ENCODE measurements at regions not wholly inside any gene's neighbourhood (a gene's known extent, or its start where the extent isn't known, plus 50 kb on each side); places are given as distances from the start of the nearest gene placed in this dataset.

- no peak for DNase-seq
Measured at GRCh38 chr3:102189956-102190723, 244.7 kb upstream of the ZPLD1 start.

GRCh38 chr3:102192575-102192974, 242.2 kb upstream of the ZPLD1 start:
- no peaks in the 10 kb centered on the region for H3K9me3 ChIP-seq
- TF ChIP-seq, protein P1, sequence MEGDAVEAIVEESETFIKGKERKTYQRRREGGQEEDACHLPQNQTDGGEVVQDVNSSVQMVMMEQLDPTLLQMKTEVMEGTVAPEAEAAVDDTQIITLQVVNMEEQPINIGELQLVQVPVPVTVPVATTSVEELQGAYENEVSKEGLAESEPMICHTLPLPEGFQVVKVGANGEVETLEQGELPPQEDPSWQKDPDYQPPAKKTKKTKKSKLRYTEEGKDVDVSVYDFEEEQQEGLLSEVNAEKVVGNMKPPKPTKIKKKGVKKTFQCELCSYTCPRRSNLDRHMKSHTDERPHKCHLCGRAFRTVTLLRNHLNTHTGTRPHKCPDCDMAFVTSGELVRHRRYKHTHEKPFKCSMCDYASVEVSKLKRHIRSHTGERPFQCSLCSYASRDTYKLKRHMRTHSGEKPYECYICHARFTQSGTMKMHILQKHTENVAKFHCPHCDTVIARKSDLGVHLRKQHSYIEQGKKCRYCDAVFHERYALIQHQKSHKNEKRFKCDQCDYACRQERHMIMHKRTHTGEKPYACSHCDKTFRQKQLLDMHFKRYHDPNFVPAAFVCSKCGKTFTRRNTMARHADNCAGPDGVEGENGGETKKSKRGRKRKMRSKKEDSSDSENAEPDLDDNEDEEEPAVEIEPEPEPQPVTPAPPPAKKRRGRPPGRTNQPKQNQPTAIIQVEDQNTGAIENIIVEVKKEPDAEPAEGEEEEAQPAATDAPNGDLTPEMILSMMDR (IDR thresholded peaks at IDR 0.05): no peak
- no peak for TF ChIP-seq POLR2A (IDR thresholded peaks at IDR 0.05)
- peaks cover 0 to 7% (median 0%) of the 10 kb centered on the region in 4 donors for H3K4me1 ChIP-seq
- no peaks in the 10 kb centered on the region for H3K27me3 ChIP-seq
- H3K27ac ChIP-seq: no peak overlapping the region
- H3K36me3 ChIP-seq: no peaks in the 10 kb centered on the region
- DNase-seq: no peak
- no peak overlapping the region for H3K4me3 ChIP-seq

More at GRCh38 chr3:102189956-102190723, 244.7 kb upstream of the ZPLD1 start:
- Histone ChIP-seq H3K9me3 (no peaks in the 10 kb centered on the region), H3K4me1 (peaks cover 0 to 5% (median 0%) of the 10 kb centered on the region in 4 donors), H3K27me3 (no peaks in the 10 kb centered on the region), H3K36me3 (no peaks in the 10 kb centered on the region), H3K4me3 (no peak overlapping the region), H3K27ac (no peak overlapping the region)
- no peak for TF ChIP-seq POLR2A (IDR thresholded peaks at IDR 0.05)
- TF ChIP-seq, protein P1 (IDR thresholded peaks at IDR 0.05): no peak

- no peak for TF ChIP-seq POLR2A (IDR thresholded peaks at IDR 0.05)
- TF ChIP-seq, protein P1 (IDR thresholded peaks at IDR 0.05): no peak
Measured at GRCh38 chr3:102193255-102193654, 241.6 kb upstream of the ZPLD1 start.

DNA sequence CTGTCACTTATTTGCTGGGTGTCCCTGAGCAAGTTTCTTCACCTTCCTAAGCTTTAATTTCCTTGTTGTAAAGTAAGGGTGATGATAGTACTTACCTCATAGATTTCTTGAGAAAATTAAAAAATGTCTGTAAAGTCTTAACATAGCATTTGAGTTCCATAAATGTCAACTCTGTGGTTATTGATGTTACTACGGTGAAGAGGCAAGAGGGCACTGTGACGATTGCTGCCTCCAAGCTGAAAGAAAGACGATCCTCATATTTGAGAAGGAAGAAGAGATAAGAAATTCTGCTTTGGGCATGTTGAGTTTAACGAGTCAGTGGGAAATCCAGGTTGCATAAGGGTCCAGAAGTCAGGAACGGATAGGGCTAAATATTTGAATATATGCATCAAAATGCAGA, 240.8 kb upstream of the ZPLD1 start:
- TF ChIP-seq, protein P1 (IDR thresholded peaks at IDR 0.05): no peak
- TF ChIP-seq POLR2A (IDR thresholded peaks at IDR 0.05): no peak
- Histone ChIP-seq H3K27me3 (no peaks in the 10 kb centered on the region), H3K9me3 (no peaks in the 10 kb centered on the region), H3K27ac (no peak overlapping the region), H3K4me3 (no peak overlapping the region), H3K36me3 (no peaks in the 10 kb centered on the region), H3K4me1 (peaks cover 0 to 7% (median 0%) of the 10 kb centered on the region in 4 donors)
- no peak for DNase-seq

More at GRCh38 chr3:102193255-102193654, 241.6 kb upstream of the ZPLD1 start:
- no peaks in the 10 kb centered on the region for H3K9me3 ChIP-seq
- no peaks in the 10 kb centered on the region for H3K36me3 ChIP-seq
- H3K4me3 ChIP-seq: no peak overlapping the region
- no peak overlapping the region for H3K27ac ChIP-seq
- H3K4me1 ChIP-seq: peaks cover 0 to 7% (median 0%) of the 10 kb centered on the region in 4 donors
- no peaks in the 10 kb centered on the region for H3K27me3 ChIP-seq
- no peak for DNase-seq

GRCh38 chr3:102194760-102195159, 240.1 kb upstream of the ZPLD1 start:
- Histone ChIP-seq H3K9me3 (no peaks in the 10 kb centered on the region), H3K36me3 (no peaks in the 10 kb centered on the region), H3K27ac (peak overlapping the region in 2 of 4 donors; percentile 14 to 63), H3K4me3 (no peak overlapping the region), H3K27me3 (no peaks in the 10 kb centered on the region), H3K4me1 (peaks cover 0 to 7% (median 0%) of the 10 kb centered on the region in 4 donors)
- TF ChIP-seq POLR2A (IDR thresholded peaks at IDR 0.05): no peak
- TF ChIP-seq, protein P1 (IDR thresholded peaks at IDR 0.05): no peak
- no peak for DNase-seq

Data from Peyer's patch (tissue), 4 donors.